ENCODE measurements at regions not wholly inside any gene's neighbourhood (a gene's known extent, or its start where the extent isn't known, plus 50 kb on each side); places are given as distances from the start of the nearest gene placed in this dataset.

DNA sequence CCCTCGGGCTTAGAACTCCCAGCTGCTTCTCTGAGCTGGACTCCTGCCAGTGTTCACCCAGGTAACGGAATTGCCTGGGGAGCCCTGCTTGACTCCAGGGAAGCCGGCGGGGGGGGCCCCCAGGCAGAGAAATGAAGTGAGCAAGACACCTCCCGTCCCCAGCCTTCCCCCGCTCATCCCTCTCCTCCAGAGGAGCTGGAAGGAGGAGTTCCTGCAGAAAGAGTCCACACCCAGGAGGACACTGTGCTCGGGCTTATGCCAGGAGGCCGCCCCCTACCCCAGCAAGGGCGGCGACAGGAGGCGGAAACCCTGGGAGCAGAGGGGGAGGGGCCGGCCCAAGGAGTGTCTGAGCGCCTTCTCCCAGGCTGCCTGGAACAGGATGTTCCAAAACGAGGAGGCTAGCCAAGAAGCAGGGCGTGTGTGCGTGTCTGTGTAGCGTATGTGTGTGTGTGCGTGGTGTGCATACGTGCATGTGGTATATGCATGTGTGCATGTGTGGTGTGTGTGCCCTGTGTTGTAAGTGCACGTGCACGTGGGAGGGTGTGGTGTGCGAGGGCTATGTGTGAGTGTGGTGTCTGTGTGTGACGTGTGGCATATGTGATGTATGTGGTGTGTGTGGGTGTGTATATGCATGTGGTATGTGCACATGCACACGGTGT is 511.3 kb downstream of the SHQ1 start:
- peak; percentile 46 for DNase-seq

DNA sequence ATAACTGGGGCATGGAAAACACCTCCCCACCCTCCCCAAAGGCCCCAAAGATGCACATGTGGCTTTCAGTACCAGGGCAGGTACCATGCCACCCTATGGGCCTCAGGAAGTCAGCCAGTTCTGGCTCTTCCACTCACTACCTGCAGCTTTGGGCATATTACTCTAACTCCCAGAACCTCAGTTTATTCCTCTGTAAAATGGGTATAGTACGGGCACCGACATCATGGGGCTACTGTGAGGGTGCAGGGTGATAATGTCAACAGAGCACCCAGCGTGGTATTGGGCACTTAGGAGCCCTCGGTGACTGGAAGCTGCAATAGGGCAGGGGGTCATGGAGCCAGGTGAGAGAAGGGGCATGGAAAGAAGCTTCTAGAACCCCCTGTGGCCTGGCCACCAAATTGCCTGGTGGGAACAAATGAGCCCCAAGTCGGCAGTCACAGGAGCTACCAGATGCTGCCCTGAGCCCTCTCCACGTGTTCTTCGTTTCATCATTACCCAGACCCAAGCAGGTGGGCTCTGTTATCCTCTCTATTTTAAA is 512.1 kb downstream of the SHQ1 start:
- no peak for DNase-seq

- DNase-seq, result no peak
Measured at GRCh38 chr3:72335458-72336095, 512.7 kb downstream of the SHQ1 start.

DNA sequence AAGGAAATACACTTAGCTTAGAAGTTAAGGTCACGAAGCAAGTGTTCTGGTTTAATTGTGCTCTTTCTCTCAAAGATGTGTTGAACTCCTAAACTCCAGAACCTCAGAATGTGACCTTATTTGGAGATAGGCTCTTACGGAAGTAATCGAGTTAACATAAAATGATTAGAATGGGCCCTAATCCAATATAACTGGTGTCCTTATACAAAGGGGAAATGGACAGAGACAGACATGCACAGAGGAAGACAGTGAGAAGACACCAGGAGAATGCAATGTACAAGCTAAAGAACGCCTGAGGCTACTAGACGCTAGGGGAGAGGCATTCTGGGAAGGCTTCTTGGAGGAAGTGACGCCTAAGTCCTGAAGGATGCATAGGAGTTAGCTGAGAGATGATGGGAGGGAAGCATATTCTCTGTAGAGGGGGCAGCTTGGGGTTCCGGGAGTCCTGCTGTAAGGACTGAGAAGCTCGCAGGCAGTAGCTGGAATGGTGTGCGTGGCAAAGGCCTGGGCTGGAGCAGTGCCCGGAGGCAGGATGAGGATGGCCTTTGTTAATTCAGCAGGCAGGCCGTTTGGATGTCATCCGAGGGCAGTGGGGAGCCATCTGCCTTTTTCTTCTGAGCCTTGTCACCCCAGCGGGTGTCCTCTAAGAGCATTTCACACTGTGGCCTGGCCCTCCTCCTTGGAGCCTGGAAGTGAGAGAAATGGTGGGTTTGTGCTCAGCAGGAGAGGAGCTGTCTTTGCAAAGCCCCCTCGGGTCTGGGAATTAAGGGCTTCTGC is 513.4 kb downstream of the SHQ1 start:
- no peak for DNase-seq

GRCh38 chr3:72332689-72333088 is 515.6 kb downstream of the SHQ1 start:
- no peak for DNase-seq

DNA sequence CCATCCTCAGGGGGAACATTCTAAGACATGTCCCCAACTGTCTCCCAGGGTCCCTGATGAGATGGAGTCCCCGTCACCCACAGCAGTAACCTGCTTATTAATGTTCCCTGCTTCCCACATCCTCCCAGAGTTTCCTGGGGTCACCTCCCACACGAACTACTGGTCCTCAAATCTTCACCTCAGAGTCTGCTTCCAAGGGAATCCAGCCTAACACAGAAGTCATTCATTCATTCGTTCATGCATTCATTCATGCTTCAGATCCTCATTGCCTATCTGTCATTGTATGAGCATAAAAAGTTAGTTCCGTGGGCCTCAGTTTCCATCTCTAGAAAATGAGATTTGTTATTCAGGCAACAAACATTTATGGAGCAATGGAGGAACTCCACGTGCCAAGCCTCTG is 516.2 kb downstream of the SHQ1 start:
- no peak for DNase-seq

DNA sequence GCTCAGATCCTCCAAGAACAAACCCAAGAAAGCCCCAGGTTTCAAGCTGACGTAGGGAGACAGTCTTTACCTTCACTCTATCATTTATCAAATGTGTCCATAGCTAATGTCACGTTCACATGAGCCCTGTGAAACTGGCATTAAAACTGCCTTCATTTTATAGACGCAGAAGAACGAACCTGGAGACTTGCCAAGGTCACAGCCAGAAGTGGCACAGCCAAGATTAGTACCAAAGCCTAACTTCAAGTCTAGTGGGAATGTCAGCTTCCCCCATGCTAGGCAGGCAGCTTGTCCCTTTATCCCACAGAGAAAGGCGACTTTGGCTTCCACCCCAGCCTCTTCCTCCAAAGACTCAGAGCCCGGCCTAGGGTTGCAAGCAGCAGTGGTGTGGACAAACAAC is 517.2 kb downstream of the SHQ1 start:
- DNase-seq, result peak; percentile 4

DNA sequence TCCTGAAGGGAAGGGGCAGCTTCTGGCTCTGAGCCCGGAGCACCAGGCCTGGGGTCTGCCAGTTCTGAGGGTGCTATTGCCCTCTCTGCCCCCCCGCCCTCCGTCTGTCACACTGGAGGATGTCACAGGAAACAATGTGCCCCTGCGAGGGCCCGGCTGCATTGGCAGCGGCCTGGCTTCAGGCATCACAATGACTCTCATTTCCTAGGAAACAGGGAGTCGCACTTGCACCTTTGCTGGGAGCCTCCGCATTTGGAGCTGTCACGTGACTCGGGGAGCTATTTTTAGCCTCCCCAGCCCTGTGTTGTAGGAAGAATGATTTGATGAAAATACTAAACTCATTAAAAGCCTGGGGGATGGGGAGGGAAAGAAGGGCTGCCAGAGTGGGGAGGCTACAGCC is 518.9 kb downstream of the SHQ1 start:
- peak; percentile 73 for DNase-seq

DNA sequence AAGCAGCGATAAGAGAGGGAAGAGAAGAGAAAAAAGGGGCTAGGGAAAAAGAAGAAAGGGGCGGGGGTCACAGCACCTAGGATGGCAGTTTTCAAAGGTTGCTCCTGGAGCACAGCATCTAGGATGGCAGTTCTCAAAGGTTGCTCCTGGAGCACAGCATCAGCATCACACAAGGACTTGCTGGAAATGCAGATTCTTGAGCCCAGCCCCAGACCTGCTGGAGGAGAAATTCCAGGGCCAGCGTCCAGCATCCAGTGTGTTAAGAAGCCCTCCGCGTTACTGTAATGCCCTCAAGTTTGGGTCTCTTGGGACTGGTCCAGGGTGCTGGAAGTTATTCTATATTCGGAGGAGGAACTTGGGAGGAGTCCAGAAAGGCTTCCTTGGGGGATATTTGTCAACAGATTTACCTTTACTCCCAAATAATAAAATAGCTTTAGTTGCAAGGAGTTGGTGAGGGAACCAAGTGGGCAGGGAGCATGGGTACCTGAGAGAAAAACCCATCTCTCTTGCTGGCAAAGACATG is 519.4 kb downstream of the SHQ1 start:
- no peak for DNase-seq

GRCh38 chr3:72327008-72327407 is 521.2 kb downstream of the SHQ1 start:
- no peak for DNase-seq

GRCh38 chr3:72324253-72324811 is 523.9 kb downstream of the SHQ1 start:
- DNase-seq, result no peak

- DNase-seq, result no peak
Measured at GRCh38 chr3:72323773-72324172, 524.5 kb downstream of the SHQ1 start.

GRCh38 chr3:72322264-72322976 is 525.8 kb downstream of the SHQ1 start:
- DNase-seq, result no peak

GRCh38 chr3:72320955-72321303 is 527.3 kb downstream of the SHQ1 start:
- no peak for DNase-seq

DNA sequence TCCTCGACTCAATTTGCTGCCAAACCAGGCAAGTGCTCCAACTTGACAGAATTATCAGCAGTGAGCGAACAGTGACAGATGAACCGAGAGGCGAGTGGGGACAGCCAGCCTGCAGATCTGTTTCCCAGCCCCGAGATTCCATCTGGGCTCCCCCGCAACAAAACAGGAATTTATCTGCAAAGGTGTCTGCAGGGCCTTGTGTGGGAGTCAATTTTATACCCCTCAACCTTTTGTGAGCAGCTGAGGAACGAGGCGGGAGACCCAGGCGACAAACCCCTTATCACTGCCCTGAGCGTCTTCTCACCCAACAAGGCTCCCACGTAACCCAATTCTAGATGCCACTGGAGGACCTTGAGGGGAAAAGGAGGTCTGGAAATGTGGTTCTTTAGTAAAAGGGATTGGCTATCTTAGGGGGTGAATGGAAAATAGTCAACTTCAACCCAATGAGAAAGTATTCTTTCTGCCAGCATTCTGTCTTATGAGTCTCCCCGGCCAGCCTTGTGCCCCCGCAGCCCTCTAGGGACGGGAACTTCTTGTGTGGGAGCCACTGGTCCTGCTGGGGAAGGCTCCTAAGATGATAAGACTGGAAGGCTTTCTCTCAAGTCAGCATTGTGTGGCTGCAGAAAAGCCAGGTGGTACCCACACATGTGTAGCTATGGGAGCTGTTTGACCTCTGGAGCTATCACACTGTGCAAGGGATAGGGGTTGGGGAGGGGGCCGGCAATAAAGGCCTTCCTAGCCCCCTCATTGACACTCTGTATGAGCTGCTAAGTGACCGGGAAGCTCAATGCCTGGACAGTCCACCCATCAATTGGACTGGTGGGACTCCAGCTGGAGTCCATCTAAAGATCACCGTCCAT is 527.9 kb downstream of the SHQ1 start:
- no peak for DNase-seq

GRCh38 chr3:72319194-72320094 is 528.8 kb downstream of the SHQ1 start:
- DNase-seq, result no peak

- DNase-seq, result no peak
Measured at GRCh38 chr3:72318504-72319193, 529.6 kb downstream of the SHQ1 start.

- no peak for DNase-seq
Measured at GRCh38 chr3:72317491-72317890, 530.8 kb downstream of the SHQ1 start.

DNA sequence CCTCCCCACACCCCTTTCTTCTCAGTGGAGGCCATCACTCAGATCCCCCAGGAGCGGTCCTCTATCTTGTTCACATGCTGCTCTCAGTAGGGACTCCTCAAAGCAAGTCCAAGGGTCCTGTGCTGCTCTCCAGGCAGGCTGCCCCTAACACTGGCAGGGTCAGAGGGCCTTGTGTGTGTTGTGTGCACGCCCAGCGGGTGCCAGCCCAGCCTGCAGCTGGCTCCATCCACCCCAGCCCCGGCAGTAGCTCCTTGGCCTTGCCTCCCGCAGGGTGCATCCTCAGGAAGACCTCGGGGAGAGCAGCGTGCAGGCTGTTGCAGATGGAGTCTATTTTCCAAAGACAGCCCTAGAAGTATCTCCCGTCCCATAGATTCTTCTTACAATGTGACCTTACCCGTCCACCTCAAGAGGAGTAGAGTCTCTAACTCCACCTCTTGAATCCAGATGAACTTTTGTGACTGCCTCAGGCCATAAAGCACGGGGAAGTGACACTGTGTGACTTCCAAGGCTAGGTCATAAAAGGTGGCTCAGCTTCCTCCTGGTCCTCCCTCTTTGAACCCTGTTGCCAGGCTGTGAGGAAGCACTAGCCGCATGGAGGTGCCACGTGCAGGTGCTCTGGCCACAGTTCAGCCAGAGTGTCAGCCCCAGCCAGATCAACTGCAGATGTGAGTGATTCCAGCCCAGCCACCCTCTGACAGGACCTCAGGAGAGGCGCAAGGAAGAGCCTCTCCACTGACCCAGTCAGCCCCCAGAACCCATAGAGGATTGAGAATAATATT is 531.6 kb downstream of the SHQ1 start:
- DNase-seq, result no peak

Measured in NCI-H1105 treated with DMSO at 0.1 percent for 48 hours (cell line).